Fibroblast of the aortic adventitia (primary cell): ENCODE measurements at regions not wholly inside any gene's neighbourhood (a gene's known extent, or its start where the extent isn't known, plus 50 kb on each side); places are given as distances from the start of the nearest gene placed in this dataset.
A peak's percentile ranks its signal among the peaks of the same experiment; 100 is the strongest.

Experiments used
- DNase-seq: peaks from one replicate; pipeline ENCODE4 v3.0.0-alpha.2; 2010; ENCODE audit warnings: low read depth
- H3K4me3 ChIP-seq: 2 replicates; pipeline ENCODE4 v1.5.1; 2011; ENCODE audit warnings: low read depth, mild to moderate bottlenecking, control low read depth, low read length, moderate library complexity
- TF ChIP-seq, protein P1 (sequence below): IDR thresholded peaks from 2 replicates; pipeline ENCODE4 v1.5.1; 2011; ENCODE audit warnings: mild to moderate bottlenecking, low read length, control low read depth, inconsistent platforms; ENCODE audit not compliant: insufficient read depth

DNA sequence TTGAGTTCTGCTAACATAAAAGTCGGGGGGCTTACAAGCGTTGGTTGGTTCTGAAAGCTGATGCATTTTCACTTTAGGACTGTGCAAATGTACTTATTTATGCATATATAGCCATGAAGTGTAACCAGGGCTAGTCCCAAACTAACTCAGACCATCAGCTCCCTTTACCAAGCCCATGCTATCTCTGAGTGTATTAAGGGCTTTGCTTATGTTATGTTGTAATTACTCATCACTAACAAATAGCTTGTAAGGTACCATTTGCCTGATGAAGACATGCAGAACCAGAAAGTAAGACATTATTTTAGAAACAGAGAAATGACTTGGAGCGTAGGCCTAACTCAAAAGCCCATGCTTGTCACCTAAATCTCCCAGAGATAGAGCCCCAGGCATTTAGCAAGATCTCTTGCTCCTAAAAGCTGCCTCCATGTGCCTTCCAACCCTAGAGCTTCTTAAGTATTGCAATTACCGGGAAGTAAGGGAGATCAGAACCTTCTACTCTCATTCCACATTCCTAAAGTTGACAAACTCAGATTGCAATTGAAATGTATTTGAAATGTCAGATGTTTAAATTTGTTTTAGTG lies 362.9 kb upstream of the RBMS3 start:
- no peak overlapping the region for H3K4me3 ChIP-seq
- TF ChIP-seq, protein P1, sequence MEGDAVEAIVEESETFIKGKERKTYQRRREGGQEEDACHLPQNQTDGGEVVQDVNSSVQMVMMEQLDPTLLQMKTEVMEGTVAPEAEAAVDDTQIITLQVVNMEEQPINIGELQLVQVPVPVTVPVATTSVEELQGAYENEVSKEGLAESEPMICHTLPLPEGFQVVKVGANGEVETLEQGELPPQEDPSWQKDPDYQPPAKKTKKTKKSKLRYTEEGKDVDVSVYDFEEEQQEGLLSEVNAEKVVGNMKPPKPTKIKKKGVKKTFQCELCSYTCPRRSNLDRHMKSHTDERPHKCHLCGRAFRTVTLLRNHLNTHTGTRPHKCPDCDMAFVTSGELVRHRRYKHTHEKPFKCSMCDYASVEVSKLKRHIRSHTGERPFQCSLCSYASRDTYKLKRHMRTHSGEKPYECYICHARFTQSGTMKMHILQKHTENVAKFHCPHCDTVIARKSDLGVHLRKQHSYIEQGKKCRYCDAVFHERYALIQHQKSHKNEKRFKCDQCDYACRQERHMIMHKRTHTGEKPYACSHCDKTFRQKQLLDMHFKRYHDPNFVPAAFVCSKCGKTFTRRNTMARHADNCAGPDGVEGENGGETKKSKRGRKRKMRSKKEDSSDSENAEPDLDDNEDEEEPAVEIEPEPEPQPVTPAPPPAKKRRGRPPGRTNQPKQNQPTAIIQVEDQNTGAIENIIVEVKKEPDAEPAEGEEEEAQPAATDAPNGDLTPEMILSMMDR, result no peak
- DNase-seq, result no peak

GRCh38 chr3:28922376-28922775 lies 358.5 kb upstream of the RBMS3 start:
- no peak overlapping the region for H3K4me3 ChIP-seq
- TF ChIP-seq, protein P1, result no peak
- DNase-seq, result no peak

- no peak overlapping the region for H3K4me3 ChIP-seq
- DNase-seq, result no peak
- TF ChIP-seq, protein P1, result no peak
These were observed 356.9 kb upstream of the RBMS3 start for GRCh38 chr3:28923994-28924393.

DNA sequence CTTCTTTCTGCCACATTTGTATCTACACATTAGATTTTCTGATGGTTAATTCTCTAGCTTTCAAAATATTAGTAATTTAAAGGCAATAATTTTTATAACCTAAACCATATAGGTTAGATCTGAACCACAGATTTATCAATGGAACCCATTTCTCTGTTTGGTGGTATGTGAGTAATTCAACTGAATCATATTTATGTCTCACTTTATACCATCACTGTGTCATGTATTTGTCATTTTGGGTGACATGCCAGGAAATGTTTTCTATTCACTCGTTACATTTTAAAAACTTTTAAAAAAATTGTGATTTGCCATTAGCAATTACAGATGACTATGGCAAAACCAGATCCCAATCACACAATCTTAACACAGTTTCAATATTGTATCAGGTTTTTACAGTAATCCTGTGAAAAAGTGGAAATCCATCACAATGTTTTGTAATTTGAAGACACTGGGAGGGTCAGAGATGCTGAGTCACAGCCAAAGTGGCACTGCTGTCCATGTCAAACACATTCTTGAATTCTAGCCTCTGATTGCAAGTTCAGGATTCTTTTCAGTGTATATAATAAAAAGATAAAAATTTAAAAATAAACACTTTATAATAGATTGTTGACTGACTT lies 356.0 kb upstream of the RBMS3 start:
- TF ChIP-seq, protein P1, result no peak
- DNase-seq, result peak; percentile 15
- no peak overlapping the region for H3K4me3 ChIP-seq

DNA sequence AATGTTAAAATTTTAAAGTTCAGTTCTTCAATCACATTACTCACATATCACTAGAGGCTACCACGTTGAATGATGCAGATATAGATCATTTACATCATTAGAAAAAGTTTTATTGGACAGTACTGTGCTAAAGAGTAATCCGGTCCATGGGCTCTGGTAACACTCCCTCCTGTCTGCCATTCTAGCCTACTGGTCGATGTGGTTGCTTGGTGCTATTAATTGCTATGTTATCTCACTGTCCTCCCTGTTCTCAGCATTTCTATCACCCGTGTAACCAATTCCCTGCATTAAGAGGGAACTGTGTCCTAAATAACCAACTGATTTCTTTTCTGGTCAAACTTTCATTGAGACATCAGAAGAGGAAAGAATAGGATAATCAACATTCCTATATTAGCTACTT lies 347.5 kb upstream of the RBMS3 start:
- DNase-seq, result no peak
- no peak overlapping the region for H3K4me3 ChIP-seq
- TF ChIP-seq, protein P1, result no peak

DNA sequence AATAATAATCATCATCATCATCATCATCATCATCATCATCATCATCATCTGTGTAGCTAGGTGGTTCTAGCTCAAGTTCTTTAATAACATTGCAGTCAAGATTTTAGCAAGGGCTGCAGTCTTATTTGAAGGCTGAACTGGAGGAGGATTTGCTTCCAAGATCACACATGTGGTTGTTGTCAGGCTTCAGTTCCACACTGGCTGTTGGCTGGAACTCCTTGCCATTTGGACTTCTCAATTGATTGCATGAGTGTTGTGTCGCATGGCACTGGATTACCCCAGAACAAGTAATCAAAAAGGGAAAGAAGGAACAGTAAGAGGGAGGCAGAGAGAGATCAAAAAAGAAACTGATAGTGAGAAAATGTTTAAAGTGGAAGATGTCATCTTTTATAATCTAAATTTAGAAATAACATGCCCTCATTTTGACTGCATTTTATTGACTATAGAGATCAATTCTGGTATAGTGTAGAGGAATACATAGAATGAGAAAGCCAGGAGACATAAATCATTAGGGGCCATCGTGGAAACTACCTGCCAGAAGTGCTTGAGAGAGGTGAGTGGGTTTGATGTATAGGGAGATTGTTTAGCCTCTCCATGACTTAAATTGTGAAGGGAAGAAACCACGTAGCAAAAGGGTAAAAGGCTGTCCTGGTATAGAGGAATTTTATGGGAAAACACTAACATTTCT lies 346.6 kb upstream of the RBMS3 start:
- DNase-seq, result no peak
- H3K4me3 ChIP-seq, result no peak overlapping the region
- TF ChIP-seq, protein P1, result no peak

DNA sequence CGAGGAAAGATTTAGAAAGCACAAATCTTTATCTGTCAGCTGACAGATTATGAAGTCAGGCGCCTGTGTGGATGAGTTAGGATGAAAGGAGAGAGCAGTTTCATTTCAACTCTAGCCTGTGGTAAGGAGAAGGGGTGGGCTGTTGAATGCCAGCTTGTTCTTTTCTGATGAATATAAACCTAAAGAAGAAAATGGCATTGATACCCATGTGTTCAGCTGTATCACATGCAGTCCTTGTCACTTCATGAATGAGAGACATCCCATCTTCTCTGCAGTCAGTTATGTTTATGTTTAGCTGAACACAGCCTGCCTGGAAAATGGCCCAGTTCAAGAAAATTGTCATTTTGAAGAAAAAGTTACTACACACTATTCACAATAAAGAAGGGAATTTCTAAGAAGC lies 345.7 kb upstream of the RBMS3 start:
- TF ChIP-seq, protein P1, result no peak
- no peak for DNase-seq
- no peak overlapping the region for H3K4me3 ChIP-seq
